ENCODE measurements at regions not wholly inside any gene's neighbourhood (a gene's known extent, or its start where the extent isn't known, plus 50 kb on each side); places are given as distances from the start of the nearest gene placed in this dataset.

DNA sequence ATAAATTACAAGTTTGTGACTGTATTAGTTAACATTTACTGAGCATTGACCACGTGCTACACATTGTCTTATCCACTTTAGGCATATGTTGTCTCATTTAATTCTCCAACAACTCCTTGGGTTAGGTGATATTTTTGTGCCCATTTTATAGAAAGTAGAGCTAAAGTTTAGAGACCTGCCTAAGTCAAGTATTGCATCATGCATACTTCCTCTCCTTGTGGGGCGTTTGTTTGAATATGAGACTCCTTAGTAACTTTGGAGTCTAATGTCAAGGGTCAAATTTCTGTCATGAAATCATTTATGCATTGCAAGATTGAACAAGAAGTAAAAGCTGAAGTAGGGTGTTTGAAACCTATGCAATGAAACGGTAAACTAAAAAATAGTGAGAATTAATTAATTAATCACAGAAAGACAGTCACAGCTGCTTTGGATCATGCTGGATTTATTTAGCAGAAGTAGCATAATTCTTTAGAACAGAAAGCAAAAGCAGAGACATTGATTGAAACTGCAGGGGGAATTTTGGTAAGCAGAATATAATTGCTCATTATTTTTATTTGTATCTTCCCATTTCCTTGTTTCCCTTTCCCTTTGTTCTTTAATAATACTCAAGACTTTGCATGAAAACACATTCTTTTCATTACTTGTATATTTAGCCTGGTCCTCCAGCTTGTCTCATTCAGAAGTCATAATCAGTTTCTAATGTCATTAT, 1374.4 kb upstream of the GJE1 start:
- TF ChIP-seq, protein P1, sequence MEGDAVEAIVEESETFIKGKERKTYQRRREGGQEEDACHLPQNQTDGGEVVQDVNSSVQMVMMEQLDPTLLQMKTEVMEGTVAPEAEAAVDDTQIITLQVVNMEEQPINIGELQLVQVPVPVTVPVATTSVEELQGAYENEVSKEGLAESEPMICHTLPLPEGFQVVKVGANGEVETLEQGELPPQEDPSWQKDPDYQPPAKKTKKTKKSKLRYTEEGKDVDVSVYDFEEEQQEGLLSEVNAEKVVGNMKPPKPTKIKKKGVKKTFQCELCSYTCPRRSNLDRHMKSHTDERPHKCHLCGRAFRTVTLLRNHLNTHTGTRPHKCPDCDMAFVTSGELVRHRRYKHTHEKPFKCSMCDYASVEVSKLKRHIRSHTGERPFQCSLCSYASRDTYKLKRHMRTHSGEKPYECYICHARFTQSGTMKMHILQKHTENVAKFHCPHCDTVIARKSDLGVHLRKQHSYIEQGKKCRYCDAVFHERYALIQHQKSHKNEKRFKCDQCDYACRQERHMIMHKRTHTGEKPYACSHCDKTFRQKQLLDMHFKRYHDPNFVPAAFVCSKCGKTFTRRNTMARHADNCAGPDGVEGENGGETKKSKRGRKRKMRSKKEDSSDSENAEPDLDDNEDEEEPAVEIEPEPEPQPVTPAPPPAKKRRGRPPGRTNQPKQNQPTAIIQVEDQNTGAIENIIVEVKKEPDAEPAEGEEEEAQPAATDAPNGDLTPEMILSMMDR (IDR thresholded peaks at IDR 0.05; ENCODE audit: borderline replicate concordance): no peak

GRCh38 chr6:140752234-140752633, 1377.8 kb upstream of the CITED2 start:
- no peaks in the 10 kb centered on the region for H3K4me1 ChIP-seq
- peaks cover 34% of the 10 kb centered on the region for H3K9me3 ChIP-seq (replicated peaks)
- no peak overlapping the region for H3K4me3 ChIP-seq
- H3K36me3 ChIP-seq: no peaks in the 10 kb centered on the region
- no peaks in the 10 kb centered on the region for H3K27me3 ChIP-seq (ENCODE audit: low read depth)
- DNase-seq: no peak
- TF ChIP-seq, protein P1 (IDR thresholded peaks at IDR 0.05; ENCODE audit: borderline replicate concordance): no peak
- H3K27ac ChIP-seq (replicated peaks): no peak overlapping the region
- intact Hi-C loops (cut with micrococcal nuclease): no loop called here

More for the DNA sequence above, 1374.4 kb upstream of the GJE1 start:
- H3K27ac ChIP-seq (replicated peaks): no peak overlapping the region
- H3K4me3 ChIP-seq: no peak overlapping the region
- intact Hi-C loops (cut with micrococcal nuclease): no loop called here
- DNase-seq: no peak
- peaks cover 11% of the 10 kb centered on the region for H3K9me3 ChIP-seq (replicated peaks)
- H3K36me3 ChIP-seq: no peaks in the 10 kb centered on the region
- H3K4me1 ChIP-seq: peaks cover 8% of the 10 kb centered on the region
- H3K27me3 ChIP-seq (ENCODE audit: low read depth): no peaks in the 10 kb centered on the region

DNA sequence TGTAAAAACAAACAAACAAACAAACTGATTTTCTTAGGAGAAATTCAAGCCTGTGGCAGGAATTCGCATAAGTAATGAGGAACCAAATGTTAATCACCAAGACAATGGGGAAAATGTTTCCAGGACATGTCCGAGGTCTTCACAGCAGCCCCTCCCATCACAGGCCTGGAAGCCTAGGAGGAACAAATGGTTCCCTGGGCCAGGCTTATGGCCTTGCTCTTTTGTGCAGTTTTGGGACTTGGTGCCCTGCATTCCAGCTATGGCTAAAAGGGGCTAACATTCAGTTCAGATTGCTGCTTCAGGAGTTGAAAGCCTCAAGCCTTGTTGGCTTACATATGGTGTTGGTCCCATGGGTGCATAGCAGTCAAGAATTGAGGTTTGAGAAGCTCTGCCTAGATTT, 1372.7 kb upstream of the CITED2 start:
- intact Hi-C loops (cut with micrococcal nuclease): no loop called here
- H3K4me3 ChIP-seq: no peak overlapping the region
- no peaks in the 10 kb centered on the region for H3K27me3 ChIP-seq (ENCODE audit: low read depth)
- H3K27ac ChIP-seq (replicated peaks): no peak overlapping the region
- H3K9me3 ChIP-seq (replicated peaks): peaks cover 39% of the 10 kb centered on the region
- H3K4me1 ChIP-seq: no peaks in the 10 kb centered on the region
- no peaks in the 10 kb centered on the region for H3K36me3 ChIP-seq
- no peak for DNase-seq
- TF ChIP-seq, protein P1 (IDR thresholded peaks at IDR 0.05; ENCODE audit: borderline replicate concordance): no peak

GRCh38 chr6:140744659-140745320, 1370.3 kb upstream of the CITED2 start:
- H3K27ac ChIP-seq (replicated peaks): no peak overlapping the region

DNA sequence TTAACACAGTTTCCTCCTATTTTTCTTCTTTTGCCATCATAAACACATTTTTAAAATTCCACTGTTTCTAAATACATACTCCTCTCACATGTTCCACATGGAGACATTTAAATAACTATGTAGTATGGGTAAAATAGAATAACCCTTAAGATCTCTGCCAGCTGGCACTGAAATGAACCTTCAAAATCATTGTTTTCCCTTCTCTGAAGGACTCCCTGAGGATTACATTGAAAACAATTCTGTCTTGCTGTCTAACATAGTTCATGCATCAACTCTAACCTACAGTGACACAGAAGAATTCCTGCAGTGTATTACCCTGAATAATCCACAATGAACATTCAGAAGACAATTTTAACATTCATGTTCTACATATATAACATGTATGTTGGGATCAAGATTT, 1361.8 kb upstream of the CITED2 start:
- no peak overlapping the region for H3K27ac ChIP-seq (replicated peaks)
- TF ChIP-seq, protein P1 (IDR thresholded peaks at IDR 0.05; ENCODE audit: borderline replicate concordance): no peak
- H3K4me1 ChIP-seq: no peaks in the 10 kb centered on the region
- no peak overlapping the region for H3K4me3 ChIP-seq
- H3K36me3 ChIP-seq: no peaks in the 10 kb centered on the region
- H3K9me3 ChIP-seq (replicated peaks): no peaks in the 10 kb centered on the region
- intact Hi-C loops (cut with micrococcal nuclease): no loop called here
- DNase-seq: no peak
- H3K27me3 ChIP-seq (ENCODE audit: low read depth): no peaks in the 10 kb centered on the region

More at GRCh38 chr6:140744659-140745320, 1370.3 kb upstream of the CITED2 start:
- DNase-seq: no peak
- Histone ChIP-seq H3K4me1 (no peaks in the 10 kb centered on the region), H3K4me3 (no peak overlapping the region), H3K9me3 (replicated peaks) (peaks cover 31% of the 10 kb centered on the region), H3K36me3 (no peaks in the 10 kb centered on the region), H3K27me3 (ENCODE audit: low read depth) (no peaks in the 10 kb centered on the region)
- intact Hi-C loops (cut with micrococcal nuclease): no loop called here
- TF ChIP-seq, protein P1 (IDR thresholded peaks at IDR 0.05; ENCODE audit: borderline replicate concordance): no peak
